DND-41 (cell line): ENCODE measurements at regions not wholly inside any gene's neighbourhood (a gene's known extent, or its start where the extent isn't known, plus 50 kb on each side); places are given as distances from the start of the nearest gene placed in this dataset.

Source experiments
- ATAC-seq: fragments of 200-7000 bp; cut with Tn5 transposase; 3 replicates; pipeline ENCODE4 v1.9.1; 2021; ENCODE audit warnings: low read depth; ENCODE audit not compliant: insufficient read depth
- DNase-seq: peaks from one replicate; pipeline ENCODE4 v3.0.0-alpha.2; 2020
- H2AFZ ChIP-seq: 2 replicates; pipeline ENCODE4 v1.6.0; 2012; ENCODE audit warnings: low read depth, low read length
- H3K27ac ChIP-seq: 2 replicates; pipeline ENCODE4 v1.5.1; 2012; ENCODE audit warnings: low read length, inconsistent platforms
- H3K27me3 ChIP-seq: fragments of 200-600 bp; sonication (generic); 2 replicates; pipeline ENCODE4 v1.6.0; 2012; ENCODE audit warnings: low read length, mild to moderate bottlenecking, inconsistent platforms; ENCODE audit not compliant: insufficient read depth, poor library complexity
- H3K36me3 ChIP-seq: 2 replicates; pipeline ENCODE4 v1.5.1; 2012; ENCODE audit warnings: low read length, inconsistent platforms; ENCODE audit not compliant: insufficient read depth
- H3K4me1 ChIP-seq: 2 replicates; pipeline ENCODE4 v1.5.1; 2012; ENCODE audit warnings: mild to moderate bottlenecking, low read length; ENCODE audit not compliant: insufficient read depth
- H3K4me2 ChIP-seq: 2 replicates; pipeline ENCODE4 v1.6.0; 2012; ENCODE audit warnings: mild to moderate bottlenecking, moderate library complexity, low read length, inconsistent platforms; ENCODE audit not compliant: insufficient read depth
- H3K4me3 ChIP-seq, 2 experiments: fragments of 200-600 bp in 1 of 2; shearing (Covaris generic) in 1 of 2; 2 replicates each; pipeline ENCODE4 v1.5.1; 2012 to 2016; ENCODE audit warnings: inconsistent platforms in 2 of 2, low read length in 2 of 2, mild to moderate bottlenecking in 2 of 2, low read depth in 1 of 2, moderate library complexity in 1 of 2
- H3K79me2 ChIP-seq: 2 replicates; pipeline ENCODE4 v1.6.0; 2012; ENCODE audit warnings: low read length, inconsistent platforms; ENCODE audit not compliant: insufficient read depth
- H3K9ac ChIP-seq: 2 replicates; pipeline ENCODE4 v1.6.0; 2012; ENCODE audit warnings: low read depth, mild to moderate bottlenecking, inconsistent platforms, low read length, moderate library complexity
- H3K9me3 ChIP-seq: 2 replicates; pipeline ENCODE4 v1.5.1; 2012; ENCODE audit warnings: low read length, moderate library complexity, mild to moderate bottlenecking, inconsistent platforms; ENCODE audit not compliant: insufficient read depth, severe bottlenecking
- H4K20me1 ChIP-seq: 2 replicates; pipeline ENCODE4 v1.6.0; 2012; ENCODE audit warnings: low read length; ENCODE audit not compliant: insufficient read depth
- EZH2 ChIP-seq: IDR thresholded peaks from 3 replicates; pipeline ENCODE4 v1.6.1; 2012; ENCODE audit warnings: borderline replicate concordance, low read depth, mild to moderate bottlenecking, moderate library complexity, low read length, inconsistent platforms; ENCODE audit not compliant: severe bottlenecking
- TF ChIP-seq, protein P1 (sequence below): IDR thresholded peaks from 2 replicates; pipeline ENCODE4 v1.5.1; 2012; ENCODE audit warnings: borderline replicate concordance, low read length, moderate library complexity, mild to moderate bottlenecking; ENCODE audit not compliant: poor library complexity, severe bottlenecking; ENCODE audit errors: extremely low read depth

DNA sequence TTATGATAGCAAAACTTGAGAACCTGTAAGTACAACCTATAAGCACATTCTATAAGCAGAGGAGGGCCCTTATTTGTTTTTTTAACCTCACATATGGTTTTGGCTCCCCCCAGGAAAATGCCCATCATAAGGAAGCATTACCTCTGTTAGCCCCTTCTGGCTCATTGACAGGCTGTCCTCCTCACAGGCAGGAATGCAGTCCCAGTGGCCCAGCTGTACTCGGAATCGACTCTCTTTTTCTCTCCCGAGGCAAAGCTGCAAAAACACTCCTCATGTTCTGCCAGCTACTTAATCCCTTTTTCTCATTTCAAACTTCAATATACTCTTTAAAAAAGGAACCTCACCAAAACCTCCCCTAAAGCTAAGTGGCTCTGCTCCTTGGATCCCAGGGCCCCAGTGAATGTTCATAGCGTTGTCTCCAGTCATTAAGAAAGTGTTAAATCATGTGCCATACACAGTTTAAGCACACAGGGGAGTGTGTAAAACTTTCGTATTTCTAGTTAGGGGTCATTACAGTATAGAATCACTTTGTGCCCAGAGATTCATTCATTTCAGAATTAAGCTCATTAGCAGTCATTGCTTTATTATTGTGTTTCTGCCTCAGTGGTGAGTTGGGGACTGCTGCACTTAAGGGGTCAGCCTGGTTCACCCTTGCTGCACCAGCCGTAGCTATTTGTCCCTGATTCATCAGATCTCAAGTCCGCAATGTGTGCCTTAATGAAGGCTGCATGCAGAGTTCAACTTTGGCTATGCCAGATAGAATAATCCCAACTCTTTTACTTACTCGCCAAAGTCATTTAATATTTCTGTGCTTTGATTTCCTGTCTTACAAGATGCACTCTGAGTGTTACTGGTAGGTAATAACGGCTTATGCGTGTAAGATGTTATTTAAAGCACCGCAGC is 57.6 kb downstream of the JRKL start:
- Histone ChIP-seq H3K27ac (no peak overlapping the region), H3K27me3 (peaks cover 10% of the 10 kb centered on the region), H4K20me1 (no peaks in the 10 kb centered on the region), H3K79me2 (no peaks in the 10 kb centered on the region), H3K4me3 (no peak overlapping the region), H3K4me1 (no peaks in the 10 kb centered on the region), H2AFZ (no peak overlapping the region), H3K9me3 (no peaks in the 10 kb centered on the region), H3K4me2 (no peak overlapping the region), H3K36me3 (no peaks in the 10 kb centered on the region), H3K9ac (no peak overlapping the region)
- ATAC-seq, result no peak
- DNase-seq, result no peak
- TF ChIP-seq EZH2, result no peak
- TF ChIP-seq, protein P1, sequence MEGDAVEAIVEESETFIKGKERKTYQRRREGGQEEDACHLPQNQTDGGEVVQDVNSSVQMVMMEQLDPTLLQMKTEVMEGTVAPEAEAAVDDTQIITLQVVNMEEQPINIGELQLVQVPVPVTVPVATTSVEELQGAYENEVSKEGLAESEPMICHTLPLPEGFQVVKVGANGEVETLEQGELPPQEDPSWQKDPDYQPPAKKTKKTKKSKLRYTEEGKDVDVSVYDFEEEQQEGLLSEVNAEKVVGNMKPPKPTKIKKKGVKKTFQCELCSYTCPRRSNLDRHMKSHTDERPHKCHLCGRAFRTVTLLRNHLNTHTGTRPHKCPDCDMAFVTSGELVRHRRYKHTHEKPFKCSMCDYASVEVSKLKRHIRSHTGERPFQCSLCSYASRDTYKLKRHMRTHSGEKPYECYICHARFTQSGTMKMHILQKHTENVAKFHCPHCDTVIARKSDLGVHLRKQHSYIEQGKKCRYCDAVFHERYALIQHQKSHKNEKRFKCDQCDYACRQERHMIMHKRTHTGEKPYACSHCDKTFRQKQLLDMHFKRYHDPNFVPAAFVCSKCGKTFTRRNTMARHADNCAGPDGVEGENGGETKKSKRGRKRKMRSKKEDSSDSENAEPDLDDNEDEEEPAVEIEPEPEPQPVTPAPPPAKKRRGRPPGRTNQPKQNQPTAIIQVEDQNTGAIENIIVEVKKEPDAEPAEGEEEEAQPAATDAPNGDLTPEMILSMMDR, result no peak

DNA sequence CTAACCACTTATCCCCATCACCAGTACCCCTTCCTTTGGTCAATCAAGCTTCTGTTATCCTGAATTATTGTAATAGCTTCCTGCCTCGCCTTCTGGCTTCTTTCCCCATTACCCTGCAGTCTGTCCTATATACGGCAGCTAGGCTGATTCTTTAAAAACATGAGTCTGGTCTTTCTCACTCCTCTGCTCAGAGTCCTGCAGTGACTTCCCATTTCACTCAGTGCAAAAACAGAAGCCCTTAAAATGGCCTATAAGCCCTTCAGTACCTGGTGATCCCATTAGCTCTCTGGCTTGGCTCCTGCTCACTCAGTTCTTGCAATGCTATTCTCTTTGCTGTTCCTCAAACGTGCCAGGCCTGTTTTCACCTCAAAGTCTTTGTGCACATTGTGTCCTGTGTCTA is 58.4 kb downstream of the JRKL start:
- no peak overlapping the region for H3K9ac ChIP-seq
- H3K9me3 ChIP-seq, result no peaks in the 10 kb centered on the region
- ATAC-seq (no peak), DNase-seq (no peak)
- no peak overlapping the region for H3K4me2 ChIP-seq
- no peak for TF ChIP-seq EZH2
- TF ChIP-seq, protein P1, result no peak
- no peak overlapping the region for H3K4me3 ChIP-seq
- no peak overlapping the region for H2AFZ ChIP-seq
- H3K79me2 ChIP-seq, result no peaks in the 10 kb centered on the region
- no peaks in the 10 kb centered on the region for H3K36me3 ChIP-seq
- no peak overlapping the region for H3K27ac ChIP-seq
- H4K20me1 ChIP-seq, result no peaks in the 10 kb centered on the region
- no peaks in the 10 kb centered on the region for H3K4me1 ChIP-seq
- H3K27me3 ChIP-seq, result peaks cover 10% of the 10 kb centered on the region

- H3K27me3 ChIP-seq, result no peaks in the 10 kb centered on the region
- no peak overlapping the region for H3K4me3 ChIP-seq
- no peak for ATAC-seq
- H3K9me3 ChIP-seq, result no peaks in the 10 kb centered on the region
- H4K20me1 ChIP-seq, result no peaks in the 10 kb centered on the region
- TF ChIP-seq, protein P1, result no peak
- TF ChIP-seq EZH2, result no peak
- no peak for DNase-seq
- no peaks in the 10 kb centered on the region for H3K79me2 ChIP-seq
- no peak overlapping the region for H2AFZ ChIP-seq
- no peak overlapping the region for H3K27ac ChIP-seq
- H3K36me3 ChIP-seq, result no peaks in the 10 kb centered on the region
- H3K9ac ChIP-seq, result no peak overlapping the region
- no peaks in the 10 kb centered on the region for H3K4me1 ChIP-seq
- H3K4me2 ChIP-seq, result no peak overlapping the region
Measured at GRCh38 chr11:96456111-96456510, 66.3 kb downstream of the JRKL start.
